ENCODE measurements at regions not wholly inside any gene's neighbourhood (a gene's known extent, or its start where the extent isn't known, plus 50 kb on each side); places are given as distances from the start of the nearest gene placed in this dataset.

DNA sequence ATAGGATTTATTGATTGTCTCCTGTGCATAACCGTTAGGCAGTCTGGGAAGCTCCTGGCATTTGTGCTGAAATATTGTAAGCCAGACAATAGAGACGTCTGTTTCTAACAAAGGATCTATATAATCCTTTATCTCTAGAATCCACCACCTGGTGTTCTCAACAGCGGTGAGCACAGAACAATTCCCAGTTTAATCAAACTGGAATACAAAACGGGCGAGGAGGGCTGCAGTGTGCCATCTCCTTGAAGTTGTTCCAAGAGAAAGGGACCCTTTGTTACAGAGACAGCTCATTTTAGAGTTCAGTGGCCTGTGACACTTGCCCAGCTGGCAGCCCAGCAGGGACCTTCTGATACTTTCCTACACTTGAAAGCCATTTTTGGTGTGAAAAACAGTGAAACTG, 162.8 kb upstream of the IVNS1ABP start:
- TF ChIP-seq, protein P1, sequence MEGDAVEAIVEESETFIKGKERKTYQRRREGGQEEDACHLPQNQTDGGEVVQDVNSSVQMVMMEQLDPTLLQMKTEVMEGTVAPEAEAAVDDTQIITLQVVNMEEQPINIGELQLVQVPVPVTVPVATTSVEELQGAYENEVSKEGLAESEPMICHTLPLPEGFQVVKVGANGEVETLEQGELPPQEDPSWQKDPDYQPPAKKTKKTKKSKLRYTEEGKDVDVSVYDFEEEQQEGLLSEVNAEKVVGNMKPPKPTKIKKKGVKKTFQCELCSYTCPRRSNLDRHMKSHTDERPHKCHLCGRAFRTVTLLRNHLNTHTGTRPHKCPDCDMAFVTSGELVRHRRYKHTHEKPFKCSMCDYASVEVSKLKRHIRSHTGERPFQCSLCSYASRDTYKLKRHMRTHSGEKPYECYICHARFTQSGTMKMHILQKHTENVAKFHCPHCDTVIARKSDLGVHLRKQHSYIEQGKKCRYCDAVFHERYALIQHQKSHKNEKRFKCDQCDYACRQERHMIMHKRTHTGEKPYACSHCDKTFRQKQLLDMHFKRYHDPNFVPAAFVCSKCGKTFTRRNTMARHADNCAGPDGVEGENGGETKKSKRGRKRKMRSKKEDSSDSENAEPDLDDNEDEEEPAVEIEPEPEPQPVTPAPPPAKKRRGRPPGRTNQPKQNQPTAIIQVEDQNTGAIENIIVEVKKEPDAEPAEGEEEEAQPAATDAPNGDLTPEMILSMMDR (IDR thresholded peaks at IDR 0.05), result no peak
- Mint-ChIP-seq H3K36me3 (ENCODE audit: low read depth) (no peaks in the 10 kb centered on the region), H3K9me3 (ENCODE audit: low read depth) (peaks cover 4% of the 10 kb centered on the region), H3K4me1 (ENCODE audit: low read depth) (peaks cover 32% of the 10 kb centered on the region), H3K27me3 (ENCODE audit: low read depth) (no peaks in the 10 kb centered on the region), H3K4me3 (ENCODE audit: unreplicated experiment) (no peak overlapping the region), H3K27ac (ENCODE audit: unreplicated experiment) (no peak overlapping the region)
- no peak for DNase-seq (ENCODE audit: low spot score)

DNA sequence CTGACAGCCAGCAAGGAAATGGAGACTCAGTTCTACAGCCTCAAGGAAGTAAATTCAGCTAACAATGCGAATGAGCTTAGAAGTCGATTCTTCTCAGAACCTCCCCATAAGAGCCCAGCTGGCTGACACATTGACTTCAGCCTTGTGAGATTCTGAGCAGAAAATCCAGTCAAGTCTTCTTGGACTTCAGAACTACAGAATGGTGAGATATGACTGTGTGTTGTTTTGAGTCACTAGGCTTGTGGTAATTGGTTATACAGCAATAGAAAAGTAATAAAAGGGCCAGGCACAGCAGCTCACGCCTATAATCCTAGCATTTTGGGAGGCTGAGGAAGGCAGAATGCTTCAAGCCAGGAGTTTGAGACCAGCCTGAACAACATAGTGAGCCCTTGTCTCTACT, 161.8 kb upstream of the IVNS1ABP start:
- H3K4me3 Mint-ChIP-seq (ENCODE audit: unreplicated experiment), result no peak overlapping the region
- H3K27me3 Mint-ChIP-seq (ENCODE audit: low read depth), result no peaks in the 10 kb centered on the region
- H3K36me3 Mint-ChIP-seq (ENCODE audit: low read depth), result no peaks in the 10 kb centered on the region
- no peak for DNase-seq (ENCODE audit: low spot score)
- TF ChIP-seq, protein P1 (IDR thresholded peaks at IDR 0.05), result no peak
- H3K27ac Mint-ChIP-seq (ENCODE audit: unreplicated experiment), result no peak overlapping the region
- peaks cover 23% of the 10 kb centered on the region for H3K4me1 Mint-ChIP-seq (ENCODE audit: low read depth)
- peaks cover 4% of the 10 kb centered on the region for H3K9me3 Mint-ChIP-seq (ENCODE audit: low read depth)

DNA sequence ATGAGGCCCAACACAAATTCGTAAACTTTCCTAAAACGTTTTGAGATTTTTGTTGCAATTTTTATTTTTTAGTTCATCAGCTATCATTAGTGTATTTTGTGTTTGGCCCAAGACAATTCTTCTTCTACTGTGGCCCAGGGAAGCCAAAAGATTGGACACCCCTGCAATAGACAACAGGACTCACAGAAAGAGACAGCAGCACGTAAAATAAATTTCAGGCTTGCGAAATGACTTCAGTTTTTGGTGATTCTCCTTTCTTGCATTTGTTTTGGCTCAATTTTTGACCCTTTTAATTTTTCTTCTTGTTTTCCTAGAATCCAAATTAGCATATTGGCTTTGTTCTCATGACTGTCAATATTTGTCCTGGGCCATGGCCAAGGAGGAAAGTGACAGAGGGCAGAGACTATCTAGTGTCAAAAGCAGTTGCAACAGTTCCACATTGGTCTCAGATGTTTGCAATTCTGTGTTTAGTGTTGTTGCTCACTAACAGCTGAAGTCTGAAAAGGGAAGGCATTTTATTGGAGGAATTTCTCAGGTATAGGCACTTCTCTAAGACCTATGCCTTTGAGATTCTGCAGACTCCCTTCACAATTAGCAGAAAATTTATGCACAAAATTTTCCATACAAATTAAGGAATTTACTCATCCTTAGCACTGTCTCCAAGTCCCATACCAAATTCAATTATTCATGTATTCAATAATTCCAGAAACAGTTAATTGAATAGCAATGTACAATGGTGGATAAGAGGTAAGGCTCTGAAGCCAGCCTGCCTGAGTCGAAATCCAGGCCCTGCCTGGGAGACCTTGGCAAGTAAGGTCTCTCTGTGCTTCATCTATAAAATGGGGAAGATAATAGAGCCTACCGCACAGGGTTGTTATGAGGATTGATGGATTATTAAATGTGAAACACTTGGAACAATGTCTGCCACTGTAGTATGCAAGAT, 160.9 kb upstream of the IVNS1ABP start:
- Mint-ChIP-seq H3K4me1 (ENCODE audit: low read depth) (peaks cover 14% of the 10 kb centered on the region), H3K36me3 (ENCODE audit: low read depth) (no peaks in the 10 kb centered on the region), H3K27ac (ENCODE audit: unreplicated experiment) (no peak overlapping the region), H3K4me3 (ENCODE audit: unreplicated experiment) (no peak overlapping the region), H3K27me3 (ENCODE audit: low read depth) (no peaks in the 10 kb centered on the region), H3K9me3 (ENCODE audit: low read depth) (peaks cover 4% of the 10 kb centered on the region)
- no peak for DNase-seq (ENCODE audit: low spot score)
- TF ChIP-seq, protein P1 (IDR thresholded peaks at IDR 0.05), result no peak

DNA sequence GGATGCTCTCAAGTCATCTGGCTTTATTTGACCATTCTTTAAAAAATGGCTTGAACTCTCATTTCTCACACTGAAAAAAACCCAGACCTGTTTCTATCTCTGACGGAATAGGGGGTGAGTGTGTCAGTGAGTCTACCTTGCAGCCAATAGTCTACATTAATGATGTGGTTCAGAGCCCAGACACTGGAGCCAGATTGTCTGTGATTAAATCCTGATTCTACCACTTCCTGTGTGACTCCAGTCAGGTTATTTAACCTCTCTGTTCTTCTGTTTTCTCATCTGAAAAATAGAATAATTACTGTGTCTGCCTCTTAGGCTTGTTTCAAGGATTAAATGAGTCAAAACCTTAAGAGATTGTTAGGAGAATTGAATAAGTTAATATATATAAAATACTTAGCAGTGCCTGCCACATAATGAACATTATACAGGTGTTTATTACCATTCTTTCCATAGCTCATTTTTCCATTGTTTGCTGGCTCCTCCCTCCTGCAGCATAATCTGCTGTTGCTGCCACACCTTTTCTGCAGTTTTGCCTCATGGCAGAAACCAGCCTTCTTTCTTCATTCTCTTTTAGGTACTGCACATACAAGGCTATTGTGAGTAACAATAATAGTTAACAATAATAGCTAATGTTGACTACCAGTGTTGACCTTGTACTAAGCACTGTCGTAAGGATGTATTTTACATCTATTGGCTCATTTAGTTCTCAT, 157.6 kb upstream of the IVNS1ABP start:
- peaks cover 5% of the 10 kb centered on the region for H3K4me1 Mint-ChIP-seq (ENCODE audit: low read depth)

DNA sequence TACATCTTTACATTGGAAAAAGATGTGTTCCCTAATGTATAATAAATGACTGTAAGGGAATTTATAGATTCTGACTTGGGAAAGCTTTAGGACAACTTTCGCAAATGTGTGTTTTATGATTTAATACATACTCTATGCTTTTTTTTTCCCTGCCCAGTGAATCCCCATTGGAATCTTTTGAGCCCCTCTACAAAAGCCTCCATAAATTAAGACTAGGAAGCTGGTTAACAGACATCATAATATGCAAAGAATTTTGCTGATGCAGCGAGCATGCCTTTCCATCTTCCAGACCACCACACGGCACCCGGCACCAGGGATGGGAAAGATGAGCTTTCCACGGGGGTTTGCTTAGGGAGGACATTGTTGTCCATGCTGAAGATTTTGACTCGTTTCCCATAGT, 156.1 kb upstream of the IVNS1ABP start:
- Mint-ChIP-seq H3K27ac (ENCODE audit: unreplicated experiment) (no peak overlapping the region), H3K27me3 (ENCODE audit: low read depth) (no peaks in the 10 kb centered on the region), H3K4me1 (ENCODE audit: low read depth) (peaks cover 5% of the 10 kb centered on the region), H3K4me3 (ENCODE audit: unreplicated experiment) (no peak overlapping the region), H3K9me3 (ENCODE audit: low read depth) (no peaks in the 10 kb centered on the region), H3K36me3 (ENCODE audit: low read depth) (peaks cover 2% of the 10 kb centered on the region)
- no peak for DNase-seq (ENCODE audit: low spot score)
- TF ChIP-seq, protein P1 (IDR thresholded peaks at IDR 0.05), result no peak

More for the DNA sequence above, 157.6 kb upstream of the IVNS1ABP start:
- H3K27me3 Mint-ChIP-seq (ENCODE audit: low read depth), result no peaks in the 10 kb centered on the region
- H3K4me3 Mint-ChIP-seq (ENCODE audit: unreplicated experiment), result no peak overlapping the region
- DNase-seq (ENCODE audit: low spot score), result no peak
- H3K36me3 Mint-ChIP-seq (ENCODE audit: low read depth), result peaks cover 2% of the 10 kb centered on the region
- H3K27ac Mint-ChIP-seq (ENCODE audit: unreplicated experiment), result no peak overlapping the region
- TF ChIP-seq, protein P1 (IDR thresholded peaks at IDR 0.05), result no peak
- H3K9me3 Mint-ChIP-seq (ENCODE audit: low read depth), result no peaks in the 10 kb centered on the region
